HCT116 (cell line): ENCODE measurements at regions not wholly inside any gene's neighbourhood (a gene's known extent, or its start where the extent isn't known, plus 50 kb on each side); places are given as distances from the start of the nearest gene placed in this dataset.

ENCODE experiments used
- ATF3 ChIP-seq: IDR thresholded peaks from 2 replicates; pipeline ENCODE4 v1.6.1; 2012
- CTCF ChIP-seq, 3 experiments: fragments of 200-600 bp in 1 of 3; sonication (generic) in 1 of 3; IDR thresholded peaks in 2 of 3; conservative IDR thresholded peaks in 1 of 3; 2 replicates each; pipeline ENCODE4 v1.5.1; 2012 to 2017; ENCODE audit warnings: low read depth in 2 of 3, low read length in 2 of 3, antibody characterized with exemption in 1 of 3, borderline replicate concordance in 1 of 3, control low read depth in 1 of 3, mild to moderate bottlenecking in 1 of 3, mixed read lengths in 1 of 3, mixed run types in 1 of 3, moderate library complexity in 1 of 3; ENCODE audit not compliant: insufficient read depth in 1 of 3
- EGR1 ChIP-seq: IDR thresholded peaks from 2 replicates; pipeline ENCODE4 v1.6.1; 2012; ENCODE audit warnings: low read depth
- ELF1 ChIP-seq: IDR thresholded peaks from 2 replicates; pipeline ENCODE4 v1.6.1; 2012; ENCODE audit warnings: low read depth, borderline replicate concordance
- EZH2 ChIP-seq: fragments of 200-600 bp; sonication (generic); IDR thresholded peaks from 2 replicates; pipeline ENCODE4 v1.6.1; 2017; ENCODE audit warnings: antibody characterized with exemption, mixed run types
- FOSL1 ChIP-seq: IDR thresholded peaks from 2 replicates; pipeline ENCODE4 v1.6.1; 2012; ENCODE audit warnings: low read depth
- MAX ChIP-seq: IDR thresholded peaks from 2 replicates; pipeline ENCODE4 v1.6.1; 2012
- POLR2A ChIP-seq: IDR thresholded peaks from 2 replicates; pipeline ENCODE4 v1.7.0; 2011; ENCODE audit warnings: borderline replicate concordance; ENCODE audit not compliant: insufficient read depth, insufficient read length; ENCODE audit errors: extremely low read depth
- RAD21 ChIP-seq: IDR thresholded peaks from 2 replicates; pipeline ENCODE4 v1.6.1; 2012; ENCODE audit warnings: low read depth, mild to moderate bottlenecking
- YY1 ChIP-seq: IDR thresholded peaks from 2 replicates; pipeline ENCODE4 v1.6.1; 2011; ENCODE audit warnings: low read length, low read depth, moderate library complexity, mild to moderate bottlenecking; ENCODE audit not compliant: insufficient replicate concordance; ENCODE audit errors: extremely low read depth

GRCh38 chr9:23537192-23538066, 288.6 kb downstream of the ELAVL2 start:
- TF ChIP-seq EZH2: no peak
- no peak for TF ChIP-seq POLR2A
- TF ChIP-seq CTCF (IDR thresholded peaks at IDR 0.05 in 2 of 3, conservative IDR thresholded peaks at IDR 0.05 in 1 of 3; ENCODE audit: borderline replicate concordance in 1 of 3, insufficient read depth in 1 of 3, low read depth in 2 of 3, low read length in 2 of 3): no peak
- no peak for TF ChIP-seq RAD21
- TF ChIP-seq MAX: no peak
- TF ChIP-seq FOSL1: no peak
- TF ChIP-seq ELF1: no peak
- TF ChIP-seq ATF3: no peak
- TF ChIP-seq YY1: no peak
- TF ChIP-seq EGR1: no peak
